K562 (cell line): ENCODE measurements at regions not wholly inside any gene's neighbourhood (a gene's known extent, or its start where the extent isn't known, plus 50 kb on each side); places are given as distances from the start of the nearest gene placed in this dataset.

ENCODE experiments used
- ATAC-seq: fragments of 200-7000 bp; cut with Tn5 transposase; 3 replicates; pipeline ENCODE4 v1.9.1; 2020; ENCODE audit warnings: moderate library complexity
- BruUV-seq: library from RNA; stranded (reverse); fragments of 400-500 nt; replicated peaks from 2 replicates; lab custom pipeline; 2021; lab: Mats Ljungman, UMichigan
- CTCF ChIA-PET: fragments of 300-600 bp; formaldehyde crosslinking; extraction: SDS; loops from one replicate; lab custom pipeline; 2021; ENCODE audit warnings: low intra/inter-chr PET ratio; lab: Yijun Ruan, JAX
- POLR2A ChIA-PET: fragments of 300-600, 350-650 bp; sonication (Branson Sonifier 250); formaldehyde crosslinking; extraction: SDS; loops from one replicate; lab custom pipeline; 2021; ENCODE audit warnings: antibody characterized with exemption, inconsistent platforms; lab: Yijun Ruan, JAX
- DNase-seq, 4 experiments: peaks; one replicate each; pipeline versions ENCODE4 v3.0.0 to v3.0.0-alpha.2; 2011 to 2018; ENCODE audit warnings: low spot score in 3 of 4, mixed read lengths in 3 of 4; ENCODE audit errors: extremely low read depth in 1 of 4
- FAIRE-seq: peaks from 2 replicates; lab custom pipeline; 2011; peaks lifted over from hg19 to GRCh38; lab: Jason Lieb, UNC
- H2AFZ ChIP-seq: 2 replicates; pipeline ENCODE4 v1.6.0; 2011; ENCODE audit warnings: low read depth, low read length, control low read depth, inconsistent platforms
- H3K27ac ChIP-seq: fragments of 200-600 bp; 3 replicates; pipeline ENCODE4 v1.8.0; 2011; ENCODE audit warnings: low read depth, mild to moderate bottlenecking, control low read depth, inconsistent platforms, low read length, moderate library complexity, mixed read lengths; ENCODE audit errors: extremely low read depth
- H3K27me3 ChIP-seq, 2 experiments: fragments of 300-600 bp in 1 of 2; 2 replicates in 1 of 2; 3 replicates in 1 of 2; pipeline versions ENCODE4 v1.6.0 to v1.8.0; 2011; ENCODE audit warnings: inconsistent platforms in 2 of 2, low read length in 2 of 2, mild to moderate bottlenecking in 1 of 2, mixed read lengths in 1 of 2, moderate library complexity in 1 of 2; ENCODE audit not compliant: control insufficient read depth in 2 of 2, insufficient read depth in 2 of 2
- H3K36me3 ChIP-seq: fragments of 300-600 bp; 3 replicates; pipeline ENCODE4 v1.8.0; 2011; ENCODE audit warnings: mild to moderate bottlenecking, low read length, inconsistent platforms; ENCODE audit not compliant: control insufficient read depth, insufficient read depth
- H3K4me1 ChIP-seq, 2 experiments: fragments of 200-600 bp in 1 of 2; replicated peaks in 1 of 2; 2 replicates in 1 of 2; 3 replicates in 1 of 2; pipeline versions ENCODE4 v1.5.1 to v1.8.0; 2011; ENCODE audit warnings: inconsistent platforms in 2 of 2, low read length in 2 of 2, mild to moderate bottlenecking in 1 of 2, mixed read lengths in 1 of 2, moderate library complexity in 1 of 2; ENCODE audit not compliant: control insufficient read depth in 2 of 2, insufficient read depth in 2 of 2
- H3K4me2 ChIP-seq: 2 replicates; pipeline ENCODE4 v1.6.1; 2011; ENCODE audit warnings: low read length, control low read depth, inconsistent platforms, mixed read lengths; ENCODE audit not compliant: insufficient read depth
- H3K4me3 ChIP-seq: fragments of 200-600 bp; sonication (generic), shearing (Covaris generic); 2 replicates; pipeline ENCODE4 v1.5.1; 2016; ENCODE audit warnings: control low read depth, inconsistent platforms
- H3K79me2 ChIP-seq: fragments of 200-600 bp; 3 replicates; pipeline ENCODE4 v1.8.0; 2011; ENCODE audit warnings: low read length, inconsistent platforms; ENCODE audit not compliant: control insufficient read depth, insufficient read depth
- H3K9ac ChIP-seq, 2 experiments: 2 replicates each; pipeline versions ENCODE4 v1.6.0 to v1.6.1; 2011; ENCODE audit warnings: low read depth in 2 of 2, low read length in 2 of 2, control low read depth in 1 of 2, inconsistent platforms in 1 of 2, mild to moderate bottlenecking in 1 of 2, mixed read lengths in 1 of 2; ENCODE audit not compliant: insufficient read depth in 1 of 2
- H3K9me1 ChIP-seq: one replicate; pipeline ENCODE4 v1.6.0; 2011; ENCODE audit warnings: inconsistent platforms, mild to moderate bottlenecking, low read length, moderate library complexity; ENCODE audit not compliant: control insufficient read depth, insufficient read depth
- H3K9me3 ChIP-seq: replicated peaks from 2 replicates; pipeline ENCODE4 v1.5.1; 2011; ENCODE audit warnings: low read depth, low read length, inconsistent platforms; ENCODE audit not compliant: control insufficient read depth, insufficient read depth
- H4K20me1 ChIP-seq: replicated peaks from 2 replicates; pipeline ENCODE4 v1.6.1; 2011; ENCODE audit warnings: low read length, inconsistent platforms, mixed read lengths; ENCODE audit not compliant: control insufficient read depth, insufficient read depth
- CREM ChIP-seq: IDR thresholded peaks from 2 replicates; pipeline ENCODE4 v1.6.1; 2014; ENCODE audit warnings: antibody characterized with exemption, low read depth
- CTBP1 ChIP-seq: fragments of 450-650 bp; IDR thresholded peaks from 2 replicates; pipeline ENCODE4 v1.6.1; 2016; ENCODE audit warnings: borderline replicate concordance
- ESRRA ChIP-seq: fragments of 450-650 bp; IDR thresholded peaks from 2 replicates; pipeline ENCODE4 v1.6.1; 2014; ENCODE audit warnings: low read depth, mild to moderate bottlenecking, moderate library complexity, borderline replicate concordance
- FUS ChIP-seq: fragments of 200-400 bp; formaldehyde crosslinking; optimal IDR thresholded peaks from 2 replicates; pipeline ENCODE3; 2017; ENCODE audit warnings: low read depth, low read length
- GTF3C2 ChIP-seq: IDR thresholded peaks from 3 replicates; pipeline ENCODE4 v1.6.1; 2011; ENCODE audit warnings: borderline replicate concordance, mild to moderate bottlenecking, moderate library complexity; ENCODE audit not compliant: insufficient read length; ENCODE audit errors: extremely low read depth
- ILK ChIP-seq: fragments of 450-650 bp; IDR thresholded peaks from 2 replicates; pipeline ENCODE4 v1.6.1; 2016; ENCODE audit warnings: missing genetic modification characterization, low read depth, mild to moderate bottlenecking, missing compliant biosample characterization, moderate library complexity, borderline replicate concordance
- KDM2B ChIP-seq: fragments of 250-450 bp; sonication (Bioruptor Pico); IDR thresholded peaks from 2 replicates; pipeline ENCODE4 v1.8.0; 2021; ENCODE audit warnings: mild to moderate bottlenecking, moderate library complexity
- NFYB ChIP-seq: IDR thresholded peaks from 2 replicates; pipeline ENCODE4 v1.6.1; 2011; ENCODE audit warnings: mild to moderate bottlenecking, moderate library complexity; ENCODE audit not compliant: insufficient read length; ENCODE audit errors: extremely low read depth
- SMAD1 ChIP-seq: fragments of 150-350 bp; IDR thresholded peaks from 2 replicates; pipeline ENCODE4 v1.6.1; 2014; ENCODE audit warnings: low read length, low read depth; ENCODE audit not compliant: partially characterized antibody
- SRSF7 ChIP-seq: fragments of 200-400 bp; formaldehyde crosslinking; optimal IDR thresholded peaks from 2 replicates; pipeline ENCODE3; 2017; ENCODE audit warnings: mild to moderate bottlenecking, low read depth, low read length
- SRSF9 ChIP-seq: fragments of 200-400 bp; formaldehyde crosslinking; IDR thresholded peaks from 2 replicates; pipeline ENCODE4 v1.6.1; 2017; ENCODE audit warnings: low read depth, low read length, borderline replicate concordance
- TCFL5 ChIP-seq: fragments of 250-450 bp; sonication (Bioruptor Pico); conservative IDR thresholded peaks from 2 replicates; pipeline ENCODE4 v1.6.1; 2021; ENCODE audit warnings: mild to moderate bottlenecking, moderate library complexity, matching md5 sums
- YY1 ChIP-seq, 3 experiments: IDR thresholded peaks; 2 replicates each; pipeline ENCODE4 v1.6.1; 2011; ENCODE audit warnings: low read length in 2 of 3, mild to moderate bottlenecking in 2 of 3, moderate library complexity in 2 of 3, borderline replicate concordance in 1 of 3, control low read depth in 1 of 3, low read depth in 1 of 3; ENCODE audit not compliant: insufficient read depth in 3 of 3, insufficient replicate concordance in 2 of 3, control insufficient read depth in 1 of 3, insufficient read length in 1 of 3; ENCODE audit errors: extremely low read depth in 1 of 3
- ZC3H4 ChIP-seq: sonication (generic); formaldehyde crosslinking; IDR thresholded peaks from 2 replicates; pipeline ENCODE4 v1.9.0; 2021; ENCODE audit warnings: missing genetic modification reagents, borderline replicate concordance
- ZHX1 ChIP-seq: fragments of 150-350 bp; conservative IDR thresholded peaks from 2 replicates; pipeline ENCODE4 v1.6.1; 2014; ENCODE audit warnings: low read length
- ZNF699 ChIP-seq: fragments of 250-450 bp; sonication (Bioruptor Pico); IDR thresholded peaks from 2 replicates; pipeline ENCODE4 v1.8.0; 2021; ENCODE audit warnings: mild to moderate bottlenecking, moderate library complexity; ENCODE audit not compliant: insufficient replicate concordance
- WGBS: fragments of 100-300 bp; shearing (Covaris generic); methylation state at CpG from one replicate; pipeline ENCODE4 v1.1.6; 2016; ENCODE audit warnings: low coverage, mixed read lengths; ENCODE audit not compliant: insufficient coverage; ENCODE audit errors: missing lambda C conversion rate; 5-methylcytosine and 5-hydroxymethylcytosine counted together
- in situ Hi-C: fragments of 300-500 bp; cut with MboI; formaldehyde crosslinking; loops from 4 replicates; pipeline ENCODE4 v1.15.0; 2018; ENCODE audit warnings: inconsistent platforms, mixed read lengths
- intact Hi-C: fragments of 100-400 bp; cut with micrococcal nuclease; formaldehyde crosslinking; loops from 2 replicates; pipeline ENCODE4 v1.14.2; 2022

- no peak for TF ChIP-seq FUS
Observed at GRCh38 chr5:51468196-51468595, 84.9 kb downstream of the ISL1 start (continued).

GRCh38 chr5:51471630-51472029 lies 88.4 kb downstream of the ISL1 start:
- Histone ChIP-seq H3K9ac (no peak overlapping the region), H4K20me1 (no peaks in the 10 kb centered on the region), H3K9me1 (no peaks in the 10 kb centered on the region), H3K79me2 (no peaks in the 10 kb centered on the region), H3K4me1 (no peaks in the 10 kb centered on the region), H3K27me3 (no peaks in the 10 kb centered on the region), H3K36me3 (no peaks in the 10 kb centered on the region), H3K4me3 (no peak overlapping the region), H3K27ac (no peak overlapping the region), H3K4me2 (no peak overlapping the region), H2AFZ (no peak overlapping the region), H3K9me3 (no peaks in the 10 kb centered on the region; the same call in 1 of the 2 replicates)
- FAIRE-seq = no peak
- no peak for DNase-seq
- intact Hi-C loops = no loop called here
- WGBS = 0% methylated on average over 1 of the region's 1 CpG
- POLR2A ChIA-PET = no interaction called here
- in situ Hi-C loops = no loop called here
- no TSS peak for BruUV-seq
- no peak for ATAC-seq
- CTCF ChIA-PET = no interaction called here
- no peak for TF ChIP-seq GTF3C2
- no peak for TF ChIP-seq ILK (tag)
- no peak for TF ChIP-seq ESRRA
- no peak for TF ChIP-seq CTBP1
- TF ChIP-seq ZHX1 = no peak
- no peak for TF ChIP-seq KDM2B (CRISPR knock-in tag)
- TF ChIP-seq SMAD1 = no peak
- TF ChIP-seq SRSF7 = no peak
- no peak for TF ChIP-seq NFYB
- no peak for TF ChIP-seq TCFL5 (CRISPR knock-in tag)
- TF ChIP-seq ZNF699 (CRISPR knock-in tag) = no peak
- TF ChIP-seq YY1 (IDR thresholded peaks at IDR 0.05; ENCODE audit: borderline replicate concordance in 1 of 3, control insufficient read depth in 1 of 3, extremely low read depth in 1 of 3, insufficient read depth in 3 of 3, insufficient read length in 1 of 3, insufficient replicate concordance in 2 of 3, low read depth in 1 of 3, low read length in 2 of 3) = no peak
- no peak for TF ChIP-seq CREM
- TF ChIP-seq ZC3H4 = no peak
- TF ChIP-seq SRSF9 = no peak
